ENCODE measurements at regions not wholly inside any gene's neighbourhood (a gene's known extent, or its start where the extent isn't known, plus 50 kb on each side); places are given as distances from the start of the nearest gene placed in this dataset.
"Not testable (repeated sequence)": the region's sequence is repeated elsewhere in the genome, so short reads cannot be mapped to it uniquely, and the experiment has no call there.

DNA sequence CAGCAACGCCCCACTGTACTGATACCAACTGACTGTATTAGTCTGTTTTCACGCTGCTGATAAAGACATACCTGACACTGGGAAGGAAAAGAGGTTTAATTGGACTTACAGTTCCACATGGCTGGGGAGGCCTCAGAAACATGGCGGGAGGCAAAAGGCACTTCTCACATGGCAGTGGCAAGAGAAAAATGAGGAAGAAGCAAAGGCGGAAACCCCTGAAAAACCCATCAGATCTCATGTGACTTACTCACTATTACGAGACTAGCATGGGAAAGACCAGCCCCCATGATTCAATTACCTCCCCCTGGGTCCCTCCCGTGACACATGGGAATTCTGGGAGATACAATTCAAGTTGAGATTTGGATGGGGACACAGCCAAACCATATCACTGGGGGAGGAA, 110.0 kb upstream of the LNX1 start:
- not testable (repeated sequence) for TF ChIP-seq CTCF, POLR2A (IDR thresholded peaks at IDR 0.05)

All from lower leg skin (tissue), 3 donors.